Breast epithelium (tissue), 3 donors: ENCODE measurements at regions not wholly inside any gene's neighbourhood (a gene's known extent, or its start where the extent isn't known, plus 50 kb on each side); places are given as distances from the start of the nearest gene placed in this dataset.

Source experiments
- CTCF ChIP-seq, 3 donors: fragments of 450-650 bp; IDR thresholded peaks; one replicate each; pipeline ENCODE4 v1.5.1; 2016 to 2017; ENCODE audit warnings: antibody characterized with exemption in 3 of 3, mild to moderate bottlenecking in 3 of 3, moderate library complexity in 3 of 3
- POLR2AphosphoS5 ChIP-seq, 3 donors: sonication (generic); formaldehyde crosslinking; IDR thresholded peaks; one replicate each; pipeline ENCODE4 v1.6.1; 2017; ENCODE audit warnings: antibody characterized with exemption in 3 of 3

GRCh38 chr2:8003462-8004075 lies 678.3 kb upstream of the ID2 start:
- TF ChIP-seq CTCF (IDR thresholded peaks at IDR 0.05) (no peak), POLR2AphosphoS5 (IDR thresholded peaks at IDR 0.05) (peak; percentile 22 to 69 (median 36))
